Left renal cortex interstitium (tissue), 4 donors: ENCODE measurements at regions not wholly inside any gene's neighbourhood (a gene's known extent, or its start where the extent isn't known, plus 50 kb on each side); places are given as distances from the start of the nearest gene placed in this dataset.
"Not testable (repeated sequence)": the region's sequence is repeated elsewhere in the genome, so short reads cannot be mapped to it uniquely, and the experiment has no call there.

Experiments used
- DNase-seq, 4 donors: peaks; one replicate each; pipeline ENCODE4 v3.0.0-alpha.2; 2013; ENCODE audit warnings: low read depth in 4 of 4, low spot score in 2 of 4, missing footprints in 1 of 4

- DNase-seq, result no peak
These were observed 55.0 kb upstream of the PPP1R2C start for GRCh38 chrX:42832764-42833549.

DNA sequence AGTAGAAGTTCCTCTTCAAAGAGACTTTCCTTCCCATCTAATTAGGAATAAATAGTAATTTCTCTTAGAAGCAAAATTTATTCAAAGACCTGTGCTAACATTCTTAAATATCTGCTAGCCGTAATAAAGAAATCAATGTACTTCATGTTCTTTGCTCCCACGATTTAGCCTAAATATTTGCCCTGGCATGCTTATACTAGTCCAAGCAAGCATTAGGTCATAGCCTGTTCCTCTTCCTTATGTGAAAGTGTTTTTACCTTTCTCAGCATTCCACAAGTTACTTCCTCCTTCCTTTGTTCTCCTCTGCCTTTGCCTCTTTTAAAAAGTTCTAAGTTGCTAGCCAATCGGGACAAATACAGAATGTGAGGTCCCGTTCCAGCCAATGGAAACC lies 55.6 kb upstream of the PPP1R2C start:
- not testable (repeated sequence) for DNase-seq

GRCh38 chrX:42837101-42837726 lies 59.3 kb upstream of the PPP1R2C start:
- DNase-seq, result no peak

DNA sequence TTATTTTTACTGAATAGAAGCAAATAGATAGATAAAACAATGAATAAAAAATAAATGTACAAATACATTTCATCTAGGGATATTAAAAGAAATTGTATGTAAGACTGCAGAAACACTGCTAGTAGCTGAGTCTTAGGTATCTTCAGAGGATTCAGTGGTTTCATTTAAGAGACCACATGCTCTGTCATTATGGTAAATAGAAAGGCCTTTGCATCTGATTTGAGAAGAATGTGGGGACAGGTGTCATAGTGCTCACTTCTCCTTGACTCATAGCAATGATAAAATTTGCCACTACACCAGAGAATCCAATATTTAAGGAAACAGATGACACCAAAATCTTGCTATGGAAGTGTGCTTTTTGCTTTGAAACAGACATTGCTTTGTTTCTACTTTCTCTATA lies 59.8 kb upstream of the PPP1R2C start:
- no peak for DNase-seq

- DNase-seq, result no peak
These were observed 61.7 kb upstream of the PPP1R2C start for GRCh38 chrX:42839632-42840031.

- no peak for DNase-seq
These were observed 68.8 kb upstream of the PPP1R2C start for GRCh38 chrX:42846741-42847140.

DNA sequence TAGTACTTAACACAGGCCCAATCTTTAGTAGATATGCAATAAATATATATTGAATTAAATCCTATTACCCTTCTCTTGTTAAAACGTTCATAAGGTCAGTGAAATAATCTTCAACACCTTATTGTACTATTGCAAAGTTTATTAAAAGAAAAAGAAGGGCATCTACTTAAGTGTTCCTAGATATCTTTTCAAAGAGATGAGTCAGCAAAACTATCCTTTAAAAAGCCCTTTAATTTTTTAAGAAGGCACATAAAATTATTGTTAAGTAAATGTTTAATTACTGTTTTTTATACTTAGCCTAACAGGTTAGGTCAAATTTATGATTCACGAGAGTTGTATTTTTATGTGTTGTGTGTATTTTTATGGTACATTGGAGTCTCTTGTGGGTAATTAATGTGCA lies 77.3 kb upstream of the PPP1R2C start:
- DNase-seq, result no peak

- no peak for DNase-seq
These were observed 79.8 kb upstream of the PPP1R2C start for GRCh38 chrX:42857766-42858165.

- no peak for DNase-seq
These were observed 91.0 kb upstream of the PPP1R2C start for GRCh38 chrX:42869011-42869410.

DNA sequence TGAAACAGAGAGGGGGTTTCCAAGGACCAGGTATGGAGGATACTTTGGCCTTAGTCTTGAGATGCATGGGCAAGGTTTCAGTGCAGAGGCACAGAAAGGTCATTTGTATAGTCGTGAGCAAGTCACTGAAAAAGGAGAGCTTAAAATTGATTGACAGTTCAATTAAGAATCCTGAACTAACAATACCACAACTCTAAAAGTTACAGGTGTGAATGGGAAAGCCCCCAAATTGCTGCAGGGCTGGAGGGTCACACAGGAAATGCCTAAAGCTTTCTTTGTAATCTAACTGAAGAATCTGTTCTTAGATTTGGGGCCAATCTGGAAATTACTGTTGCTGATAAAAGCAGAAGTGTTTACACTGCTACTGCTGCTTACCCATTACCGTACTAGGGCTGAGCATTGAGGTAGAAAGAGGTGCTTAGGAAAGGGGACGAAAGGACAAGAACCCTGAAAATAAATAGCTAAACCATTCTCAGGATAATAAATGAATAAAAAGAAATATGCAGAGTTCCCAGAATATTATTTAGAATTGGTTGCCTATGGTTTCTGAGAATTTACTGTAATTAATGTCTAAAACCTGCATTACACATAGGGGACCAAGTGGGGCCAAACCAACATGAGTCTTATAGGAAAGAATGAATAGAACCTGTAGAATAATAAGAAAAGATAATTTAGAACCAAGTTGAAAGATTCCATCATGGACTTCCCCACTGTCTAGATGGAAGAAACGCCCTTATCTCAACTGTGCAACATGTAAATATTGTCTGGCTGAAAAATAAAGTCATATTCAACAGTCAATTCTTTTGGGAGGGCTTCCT lies 91.9 kb upstream of the PPP1R2C start:
- no peak for DNase-seq

DNA sequence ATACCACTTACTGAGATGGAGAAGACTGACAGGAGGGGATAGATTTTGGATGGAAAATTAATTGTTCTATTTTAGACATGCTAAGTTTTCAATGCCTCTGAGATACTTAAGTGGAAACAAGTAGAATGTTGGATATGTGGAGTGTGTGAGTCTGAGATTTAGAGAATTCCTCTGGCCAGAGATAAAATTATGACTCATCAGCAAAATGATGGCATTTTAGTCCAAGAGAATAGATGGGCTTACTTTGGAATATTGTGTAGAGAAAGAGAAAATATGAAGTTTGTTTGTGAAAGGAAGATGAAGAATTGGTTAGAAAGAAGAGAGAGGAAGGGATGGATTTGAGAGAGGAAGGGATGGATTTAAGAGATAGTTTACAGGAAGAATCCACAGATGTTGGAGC lies 108.6 kb upstream of the PPP1R2C start:
- DNase-seq, result no peak

GRCh38 chrX:42900947-42901346 lies 123.0 kb upstream of the PPP1R2C start:
- DNase-seq, result no peak

GRCh38 chrX:42902513-42902912 lies 124.5 kb upstream of the PPP1R2C start:
- DNase-seq, result no peak

GRCh38 chrX:42920752-42921151 lies 142.8 kb upstream of the PPP1R2C start:
- DNase-seq, result no peak

DNA sequence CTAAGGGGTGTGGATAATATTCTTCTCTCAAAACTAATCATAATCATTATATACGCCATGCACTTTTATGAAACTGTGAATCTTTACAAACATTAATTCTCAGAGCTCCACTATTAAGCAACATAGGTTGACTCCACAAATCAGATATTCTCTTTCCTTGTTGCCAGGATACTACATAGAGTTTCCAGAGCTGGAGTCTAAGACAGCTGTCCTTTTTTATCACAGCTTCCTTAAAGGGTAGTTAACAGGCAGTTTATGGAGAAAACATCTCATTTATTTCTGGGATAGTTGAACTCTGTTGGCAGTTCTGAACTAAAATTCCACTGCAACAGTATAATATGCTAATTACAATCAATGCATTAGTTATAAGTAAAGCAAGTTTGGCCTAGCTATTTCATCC lies 152.1 kb upstream of the PPP1R2C start:
- no peak for DNase-seq

DNA sequence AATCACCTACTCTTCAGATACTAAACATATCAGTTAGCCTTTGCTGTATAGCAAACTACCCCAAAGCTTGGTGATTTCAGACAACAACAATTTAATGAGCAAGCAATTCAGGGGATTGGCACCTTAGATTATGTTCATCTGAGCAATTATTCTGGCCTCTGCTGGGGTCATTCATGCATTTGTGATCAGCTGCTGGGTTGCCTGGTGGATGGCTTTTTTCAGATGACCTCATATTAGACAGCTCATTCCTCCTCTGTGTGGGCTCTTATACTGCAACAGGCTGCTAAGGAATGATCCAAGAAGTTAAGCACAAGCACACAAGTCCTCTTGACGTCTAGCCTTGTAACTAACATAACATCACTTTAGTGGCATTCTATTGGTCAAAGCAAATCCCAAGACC lies 153.0 kb upstream of the PPP1R2C start:
- DNase-seq, result no peak

GRCh38 chrX:42933187-42933586 lies 155.2 kb upstream of the PPP1R2C start:
- DNase-seq, result no peak

GRCh38 chrX:42934020-42934726 lies 156.2 kb upstream of the PPP1R2C start:
- DNase-seq, result no peak

DNA sequence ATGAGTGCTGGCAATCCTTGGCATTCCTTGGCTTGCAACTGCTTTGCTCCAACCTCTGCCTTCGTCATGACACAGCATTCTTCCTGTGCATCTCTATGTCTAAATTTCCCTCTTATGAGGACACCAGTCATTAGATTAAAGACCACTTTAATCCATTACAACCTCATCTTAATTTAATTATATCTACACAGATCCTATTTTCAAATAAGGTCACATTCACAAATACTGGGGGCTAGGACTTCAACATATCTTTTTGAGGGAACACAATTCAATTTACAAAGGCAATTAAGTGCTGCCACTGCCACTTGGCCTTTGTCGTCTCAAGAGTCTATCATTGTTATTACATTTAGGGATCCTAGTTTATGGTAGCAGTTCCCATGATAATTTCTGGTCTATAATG lies 163.7 kb upstream of the PPP1R2C start:
- no peak for DNase-seq

DNA sequence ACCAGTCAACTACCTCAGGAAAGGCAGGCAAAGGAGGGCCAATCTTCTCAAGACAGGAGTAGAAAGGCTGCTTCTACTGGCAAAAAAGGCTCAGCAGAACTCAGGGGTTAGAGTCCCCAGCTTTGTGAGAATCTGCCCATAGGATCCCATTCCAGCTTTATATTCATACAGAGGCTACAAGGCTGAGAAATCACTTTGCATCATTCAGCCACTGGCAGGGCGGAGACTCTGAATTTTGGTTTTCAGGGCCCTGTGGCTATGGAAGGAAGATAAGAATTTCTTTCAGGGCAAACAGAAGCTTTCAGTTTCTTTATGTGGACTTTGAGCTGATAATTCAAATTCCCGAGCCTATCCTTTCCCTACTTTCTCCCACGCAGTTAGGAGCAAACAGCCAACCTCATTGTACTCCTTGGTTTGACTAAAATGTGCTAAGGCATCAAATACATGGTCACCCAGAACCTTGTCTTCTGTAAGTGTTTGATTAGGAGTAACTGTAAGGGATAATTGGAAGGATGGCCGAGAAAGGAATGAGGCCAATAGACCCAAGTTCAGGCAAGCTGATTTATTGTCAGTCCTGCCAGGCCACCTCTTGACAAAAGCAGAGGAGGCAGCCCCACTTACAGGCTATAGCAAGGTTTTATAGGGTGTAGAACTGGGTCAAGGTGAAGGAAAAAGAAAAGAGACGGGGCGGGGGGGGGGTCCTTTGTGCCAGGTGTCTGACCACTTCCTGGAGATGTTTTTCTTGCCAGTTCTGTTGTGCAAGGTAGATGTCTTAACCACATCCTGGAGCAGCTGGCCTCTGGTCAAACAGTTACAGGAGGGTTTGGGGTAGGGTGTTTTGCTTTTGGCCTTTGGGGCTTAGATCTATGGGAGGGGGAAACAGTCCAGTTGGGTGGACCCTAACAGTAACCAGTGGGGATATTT lies 165.3 kb upstream of the PPP1R2C start:
- DNase-seq, result no peak
